ENCODE measurements at regions not wholly inside any gene's neighbourhood (a gene's known extent, or its start where the extent isn't known, plus 50 kb on each side); places are given as distances from the start of the nearest gene placed in this dataset.

- no peak for TF ChIP-seq EZH2phosphoT487 (IDR thresholded peaks at IDR 0.05; ENCODE audit: insufficient read depth, low read depth)
- TF ChIP-seq EZH2 (IDR thresholded peaks at IDR 0.05; ENCODE audit: insufficient read depth, poor library complexity, severe bottlenecking): no peak
- Histone ChIP-seq H3K79me2 (ENCODE audit: insufficient read depth) (no peaks in the 10 kb centered on the region), H2AFZ (no peak overlapping the region), H4K20me1 (ENCODE audit: insufficient read depth) (no peaks in the 10 kb centered on the region), H3K4me3 (no peak overlapping the region), H3K27ac (no peak overlapping the region), H3K27me3 (replicated peaks; ENCODE audit: insufficient read depth) (no peaks in the 10 kb centered on the region), H3K4me2 (ENCODE audit: unreplicated experiment) (no peak overlapping the region), H3K9ac (no peak overlapping the region), H3K36me3 (ENCODE audit: low read depth) (no peaks in the 10 kb centered on the region), H3K9me2 (ENCODE audit: insufficient read depth) (no peaks in the 10 kb centered on the region), H3F3A (ENCODE audit: insufficient read depth) (no peaks in the 10 kb centered on the region), H3K4me1 (ENCODE audit: insufficient read depth) (no peaks in the 10 kb centered on the region), H3K9me3 (ENCODE audit: low read depth) (no peaks in the 10 kb centered on the region)
- in situ Hi-C loops (cut with MboI): no loop called here
- DNase-seq: no peak
- WGBS, 2 experiments (ENCODE audit: low coverage in 1 of 2, low lambda C conversion rate in 2 of 2, missing lambda C conversion rate in 2 of 2): 91 to 98% methylated on average over 2 of the region's 2 CpGs
Observed at GRCh38 chr6:44717431-44717830, 329.9 kb downstream of the CDC5L start.

GRCh38 chr6:44721954-44722578 lies 334.6 kb downstream of the CDC5L start:
- Histone ChIP-seq H3K27me3 (replicated peaks; ENCODE audit: insufficient read depth) (no peaks in the 10 kb centered on the region), H3K36me3 (ENCODE audit: low read depth) (no peaks in the 10 kb centered on the region), H4K20me1 (ENCODE audit: insufficient read depth) (no peaks in the 10 kb centered on the region), H3K4me2 (ENCODE audit: unreplicated experiment) (no peak overlapping the region), H2AFZ (no peak overlapping the region), H3F3A (ENCODE audit: insufficient read depth) (no peaks in the 10 kb centered on the region), H3K9me2 (ENCODE audit: insufficient read depth) (no peaks in the 10 kb centered on the region), H3K9ac (no peak overlapping the region), H3K4me3 (no peak overlapping the region), H3K4me1 (ENCODE audit: insufficient read depth) (no peaks in the 10 kb centered on the region), H3K9me3 (ENCODE audit: low read depth) (no peaks in the 10 kb centered on the region), H3K27ac (no peak overlapping the region), H3K79me2 (ENCODE audit: insufficient read depth) (no peaks in the 10 kb centered on the region)
- TF ChIP-seq EZH2phosphoT487 (IDR thresholded peaks at IDR 0.05; ENCODE audit: insufficient read depth, low read depth): no peak
- TF ChIP-seq EZH2 (IDR thresholded peaks at IDR 0.05; ENCODE audit: insufficient read depth, poor library complexity, severe bottlenecking): no peak
- WGBS, 2 experiments (ENCODE audit: low coverage in 1 of 2, low lambda C conversion rate in 2 of 2, missing lambda C conversion rate in 2 of 2): 82 to 91% methylated on average over 2 of the region's 2 CpGs
- in situ Hi-C loops (cut with MboI): no loop called here
- DNase-seq: no peak

GRCh38 chr6:44722736-44723135 lies 335.2 kb downstream of the CDC5L start:
- Histone ChIP-seq H3K9me2 (ENCODE audit: insufficient read depth) (no peaks in the 10 kb centered on the region), H3K4me1 (ENCODE audit: insufficient read depth) (no peaks in the 10 kb centered on the region), H3K9ac (no peak overlapping the region), H2AFZ (no peak overlapping the region), H3K9me3 (ENCODE audit: low read depth) (no peaks in the 10 kb centered on the region), H3F3A (ENCODE audit: insufficient read depth) (no peaks in the 10 kb centered on the region), H3K27ac (no peak overlapping the region), H3K4me2 (ENCODE audit: unreplicated experiment) (no peak overlapping the region), H3K4me3 (no peak overlapping the region), H3K79me2 (ENCODE audit: insufficient read depth) (no peaks in the 10 kb centered on the region), H3K27me3 (replicated peaks; ENCODE audit: insufficient read depth) (no peaks in the 10 kb centered on the region), H3K36me3 (ENCODE audit: low read depth) (no peaks in the 10 kb centered on the region), H4K20me1 (ENCODE audit: insufficient read depth) (no peaks in the 10 kb centered on the region)
- 84 to 89% methylated on average over 1 of the region's 1 CpG for WGBS, 2 experiments (ENCODE audit: low coverage in 1 of 2, low lambda C conversion rate in 2 of 2, missing lambda C conversion rate in 2 of 2)
- DNase-seq: no peak
- TF ChIP-seq EZH2 (IDR thresholded peaks at IDR 0.05; ENCODE audit: insufficient read depth, poor library complexity, severe bottlenecking) (no peak), EZH2phosphoT487 (IDR thresholded peaks at IDR 0.05; ENCODE audit: insufficient read depth, low read depth) (no peak)
- in situ Hi-C loops (cut with MboI): no loop called here

GRCh38 chr6:44723439-44724197 lies 336.1 kb downstream of the CDC5L start:
- H4K20me1 ChIP-seq (ENCODE audit: insufficient read depth): no peaks in the 10 kb centered on the region
- H3F3A ChIP-seq (ENCODE audit: insufficient read depth): no peaks in the 10 kb centered on the region
- H3K9me3 ChIP-seq (ENCODE audit: low read depth): no peaks in the 10 kb centered on the region
- 81% methylated on average over 5 of the region's 5 CpGs for WGBS, 2 experiments (ENCODE audit: low coverage in 1 of 2, low lambda C conversion rate in 2 of 2, missing lambda C conversion rate in 2 of 2)
- H3K9ac ChIP-seq: no peak overlapping the region
- no peak for DNase-seq
- in situ Hi-C loops (cut with MboI): no loop called here
- no peaks in the 10 kb centered on the region for H3K79me2 ChIP-seq (ENCODE audit: insufficient read depth)
- no peak overlapping the region for H3K27ac ChIP-seq
- no peaks in the 10 kb centered on the region for H3K36me3 ChIP-seq (ENCODE audit: low read depth)
- TF ChIP-seq EZH2phosphoT487 (IDR thresholded peaks at IDR 0.05; ENCODE audit: insufficient read depth, low read depth): no peak
- TF ChIP-seq EZH2 (IDR thresholded peaks at IDR 0.05; ENCODE audit: insufficient read depth, poor library complexity, severe bottlenecking): no peak
- no peaks in the 10 kb centered on the region for H3K27me3 ChIP-seq (replicated peaks; ENCODE audit: insufficient read depth)
- no peak overlapping the region for H3K4me3 ChIP-seq
- no peaks in the 10 kb centered on the region for H3K9me2 ChIP-seq (ENCODE audit: insufficient read depth)
- H3K4me1 ChIP-seq (ENCODE audit: insufficient read depth): no peaks in the 10 kb centered on the region
- H3K4me2 ChIP-seq (ENCODE audit: unreplicated experiment): no peak overlapping the region
- no peak overlapping the region for H2AFZ ChIP-seq

Data from GM23248 (cell line).